K562 (cell line): ENCODE measurements at regions not wholly inside any gene's neighbourhood (a gene's known extent, or its start where the extent isn't known, plus 50 kb on each side); places are given as distances from the start of the nearest gene placed in this dataset.

Experiments
- ATAC-seq: fragments of 200-7000 bp; cut with Tn5 transposase; 3 replicates; pipeline ENCODE4 v1.9.1; 2020; ENCODE audit warnings: moderate library complexity
- BruUV-seq: library from RNA; stranded (reverse); fragments of 400-500 nt; replicated peaks from 2 replicates; lab custom pipeline; 2021; lab: Mats Ljungman, UMichigan
- CTCF ChIA-PET: fragments of 300-600 bp; formaldehyde crosslinking; extraction: SDS; loops from one replicate; lab custom pipeline; 2021; ENCODE audit warnings: low intra/inter-chr PET ratio; lab: Yijun Ruan, JAX
- POLR2A ChIA-PET: fragments of 300-600, 350-650 bp; sonication (Branson Sonifier 250); formaldehyde crosslinking; extraction: SDS; loops from one replicate; lab custom pipeline; 2021; ENCODE audit warnings: antibody characterized with exemption, inconsistent platforms; lab: Yijun Ruan, JAX
- DNase-seq, 4 experiments: peaks; one replicate each; pipeline versions ENCODE4 v3.0.0 to v3.0.0-alpha.2; 2011 to 2018; ENCODE audit warnings: low spot score in 3 of 4, mixed read lengths in 3 of 4; ENCODE audit errors: extremely low read depth in 1 of 4
- FAIRE-seq: peaks from 2 replicates; lab custom pipeline; 2011; peaks lifted over from hg19 to GRCh38; lab: Jason Lieb, UNC
- H2AFZ ChIP-seq: 2 replicates; pipeline ENCODE4 v1.6.0; 2011; ENCODE audit warnings: low read depth, low read length, control low read depth, inconsistent platforms
- H3K27ac ChIP-seq: fragments of 200-600 bp; 3 replicates; pipeline ENCODE4 v1.8.0; 2011; ENCODE audit warnings: low read depth, mild to moderate bottlenecking, control low read depth, inconsistent platforms, low read length, moderate library complexity, mixed read lengths; ENCODE audit errors: extremely low read depth
- H3K27me3 ChIP-seq, 2 experiments: fragments of 300-600 bp in 1 of 2; 2 replicates in 1 of 2; 3 replicates in 1 of 2; pipeline versions ENCODE4 v1.6.0 to v1.8.0; 2011; ENCODE audit warnings: inconsistent platforms in 2 of 2, low read length in 2 of 2, mild to moderate bottlenecking in 1 of 2, mixed read lengths in 1 of 2, moderate library complexity in 1 of 2; ENCODE audit not compliant: control insufficient read depth in 2 of 2, insufficient read depth in 2 of 2
- H3K36me3 ChIP-seq: fragments of 300-600 bp; 3 replicates; pipeline ENCODE4 v1.8.0; 2011; ENCODE audit warnings: mild to moderate bottlenecking, low read length, inconsistent platforms; ENCODE audit not compliant: control insufficient read depth, insufficient read depth
- H3K4me1 ChIP-seq, 2 experiments: fragments of 200-600 bp in 1 of 2; replicated peaks in 1 of 2; 2 replicates in 1 of 2; 3 replicates in 1 of 2; pipeline versions ENCODE4 v1.5.1 to v1.8.0; 2011; ENCODE audit warnings: inconsistent platforms in 2 of 2, low read length in 2 of 2, mild to moderate bottlenecking in 1 of 2, mixed read lengths in 1 of 2, moderate library complexity in 1 of 2; ENCODE audit not compliant: control insufficient read depth in 2 of 2, insufficient read depth in 2 of 2
- H3K4me2 ChIP-seq: 2 replicates; pipeline ENCODE4 v1.6.1; 2011; ENCODE audit warnings: low read length, control low read depth, inconsistent platforms, mixed read lengths; ENCODE audit not compliant: insufficient read depth
- H3K4me3 ChIP-seq: fragments of 200-600 bp; sonication (generic), shearing (Covaris generic); 2 replicates; pipeline ENCODE4 v1.5.1; 2016; ENCODE audit warnings: control low read depth, inconsistent platforms
- H3K79me2 ChIP-seq: fragments of 200-600 bp; 3 replicates; pipeline ENCODE4 v1.8.0; 2011; ENCODE audit warnings: low read length, inconsistent platforms; ENCODE audit not compliant: control insufficient read depth, insufficient read depth
- H3K9ac ChIP-seq, 2 experiments: 2 replicates each; pipeline versions ENCODE4 v1.6.0 to v1.6.1; 2011; ENCODE audit warnings: low read depth in 2 of 2, low read length in 2 of 2, control low read depth in 1 of 2, inconsistent platforms in 1 of 2, mild to moderate bottlenecking in 1 of 2, mixed read lengths in 1 of 2; ENCODE audit not compliant: insufficient read depth in 1 of 2
- H3K9me1 ChIP-seq: one replicate; pipeline ENCODE4 v1.6.0; 2011; ENCODE audit warnings: inconsistent platforms, mild to moderate bottlenecking, low read length, moderate library complexity; ENCODE audit not compliant: control insufficient read depth, insufficient read depth
- H3K9me3 ChIP-seq: replicated peaks from 2 replicates; pipeline ENCODE4 v1.5.1; 2011; ENCODE audit warnings: low read depth, low read length, inconsistent platforms; ENCODE audit not compliant: control insufficient read depth, insufficient read depth
- H4K20me1 ChIP-seq: replicated peaks from 2 replicates; pipeline ENCODE4 v1.6.1; 2011; ENCODE audit warnings: low read length, inconsistent platforms, mixed read lengths; ENCODE audit not compliant: control insufficient read depth, insufficient read depth
- BRF2 ChIP-seq: IDR thresholded peaks from 3 replicates; pipeline ENCODE4 v1.6.1; 2011; ENCODE audit warnings: borderline replicate concordance, mild to moderate bottlenecking; ENCODE audit not compliant: insufficient read length, insufficient read depth
- CBX3 ChIP-seq, 2 experiments: IDR thresholded peaks; 1 replicate in 1 of 2; 2 replicates in 1 of 2; pipeline ENCODE4 v1.6.1; 2012; ENCODE audit warnings: inconsistent platforms in 2 of 2, low read length in 2 of 2, borderline replicate concordance in 1 of 2, control low read depth in 1 of 2
- E2F4 ChIP-seq: sonication (generic); formaldehyde crosslinking; IDR thresholded peaks from 2 replicates; pipeline ENCODE4 v1.8.0; 2022; ENCODE audit warnings: mild to moderate bottlenecking, low read depth, missing genetic modification reagents
- E4F1 ChIP-seq: fragments of 250-450 bp; sonication (Bioruptor Pico); IDR thresholded peaks from 2 replicates; pipeline ENCODE4 v1.5.0; 2021; ENCODE audit warnings: mild to moderate bottlenecking, borderline replicate concordance
- HDAC3 ChIP-seq: fragments of 450-650 bp; IDR thresholded peaks from 2 replicates; pipeline ENCODE4 v1.6.1; 2018; ENCODE audit warnings: borderline replicate concordance, mild to moderate bottlenecking, moderate library complexity; ENCODE audit not compliant: partially characterized antibody
- MEF2A ChIP-seq: IDR thresholded peaks from 2 replicates; pipeline ENCODE4 v1.6.1; 2011; ENCODE audit warnings: low read depth, mild to moderate bottlenecking, low read length, moderate library complexity; ENCODE audit not compliant: control insufficient read depth
- RFX7 ChIP-seq: fragments of 250-450 bp; sonication (Bioruptor Pico); IDR thresholded peaks from 2 replicates; pipeline ENCODE4 v1.5.1; 2021; ENCODE audit warnings: mild to moderate bottlenecking
- TRIM25 ChIP-seq: fragments of 450-650 bp; IDR thresholded peaks from 2 replicates; pipeline ENCODE4 v1.7.0; 2016; ENCODE audit warnings: borderline replicate concordance
- WGBS: fragments of 100-300 bp; shearing (Covaris generic); methylation state at CpG from one replicate; pipeline ENCODE4 v1.1.6; 2016; ENCODE audit warnings: low coverage, mixed read lengths; ENCODE audit not compliant: insufficient coverage; ENCODE audit errors: missing lambda C conversion rate; 5-methylcytosine and 5-hydroxymethylcytosine counted together
- in situ Hi-C: fragments of 300-500 bp; cut with MboI; formaldehyde crosslinking; loops from 4 replicates; pipeline ENCODE4 v1.15.0; 2018; ENCODE audit warnings: inconsistent platforms, mixed read lengths
- intact Hi-C: fragments of 100-400 bp; cut with micrococcal nuclease; formaldehyde crosslinking; loops from 2 replicates; pipeline ENCODE4 v1.14.2; 2022

GRCh38 chr1:82950606-82951200 is 1048.2 kb downstream of the TTLL7 start:
- no peak overlapping the region for H2AFZ ChIP-seq
- no peaks in the 10 kb centered on the region for H3K9me3 ChIP-seq
- H4K20me1 ChIP-seq = no peaks in the 10 kb centered on the region
- no peaks in the 10 kb centered on the region for H3K4me1 ChIP-seq
- H3K27ac ChIP-seq = no peak overlapping the region
- ChIA-PET POLR2A (no interaction called here), CTCF (no interaction called here)
- no peaks in the 10 kb centered on the region for H3K36me3 ChIP-seq
- no peaks in the 10 kb centered on the region for H3K9me1 ChIP-seq
- no peak overlapping the region for H3K9ac ChIP-seq
- in situ Hi-C loops (no loop called here), intact Hi-C loops (no loop called here)
- no TSS peak for BruUV-seq
- ATAC-seq = no peak
- TF ChIP-seq E2F4 (CRISPR knock-in tag) (no peak), TRIM25 (no peak), E4F1 (no peak), HDAC3 (no peak), BRF2 (no peak), MEF2A (no peak), CBX3 (IDR thresholded peaks at IDR 0.05; ENCODE audit: borderline replicate concordance in 1 of 2, low read length in 2 of 2) (no peak), RFX7 (no peak)
- H3K4me3 ChIP-seq = no peak overlapping the region
- no peak overlapping the region for H3K4me2 ChIP-seq
- FAIRE-seq = no peak
- no peak for DNase-seq
- WGBS = 4% methylated on average over 6 of the region's 6 CpGs
- no peaks in the 10 kb centered on the region for H3K27me3 ChIP-seq
- no peaks in the 10 kb centered on the region for H3K79me2 ChIP-seq
